Frontal cortex (tissue), 3 donors: ENCODE measurements at regions not wholly inside any gene's neighbourhood (a gene's known extent, or its start where the extent isn't known, plus 50 kb on each side); places are given as distances from the start of the nearest gene placed in this dataset.
"Not testable (repeated sequence)": the region's sequence is repeated elsewhere in the genome, so short reads cannot be mapped to it uniquely, and the experiment has no call there.

ENCODE experiments used
- DNase-seq, 2 donors: peaks; one replicate each; pipeline ENCODE4 v3.0.0; 2012; ENCODE audit warnings: low spot score in 2 of 2
- FAIRE-seq: peaks from 2 replicates; lab custom pipeline; 2012; peaks lifted over from hg19 to GRCh38; lab: Jason Lieb, UNC
- donor health status: control.
- donor health status: control.
- donor health status: control.

- DNase-seq (no peak), FAIRE-seq (no peak)
Measured at GRCh38 chr13:31594056-31594455, 145.3 kb upstream of the RXFP2 start.

DNA sequence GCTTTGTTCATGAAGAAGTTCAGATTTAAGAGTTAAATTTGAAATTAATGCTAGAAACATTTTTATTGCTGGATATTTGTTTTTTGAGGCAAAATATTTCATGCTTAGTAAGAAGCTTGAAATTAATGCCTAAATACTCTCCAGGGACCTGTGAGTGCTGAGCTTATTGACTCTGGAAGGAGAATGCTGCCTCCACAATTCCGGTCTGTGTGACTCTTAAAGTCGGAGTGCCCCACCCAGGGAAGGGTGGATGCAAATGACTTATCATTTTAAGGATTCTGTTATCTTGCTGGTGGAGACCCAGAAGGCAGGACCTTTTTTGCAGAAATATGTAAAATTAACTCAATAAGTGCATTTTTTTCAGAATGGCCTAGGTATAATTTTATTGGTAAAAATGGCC is 143.8 kb upstream of the RXFP2 start:
- no peak for FAIRE-seq

DNA sequence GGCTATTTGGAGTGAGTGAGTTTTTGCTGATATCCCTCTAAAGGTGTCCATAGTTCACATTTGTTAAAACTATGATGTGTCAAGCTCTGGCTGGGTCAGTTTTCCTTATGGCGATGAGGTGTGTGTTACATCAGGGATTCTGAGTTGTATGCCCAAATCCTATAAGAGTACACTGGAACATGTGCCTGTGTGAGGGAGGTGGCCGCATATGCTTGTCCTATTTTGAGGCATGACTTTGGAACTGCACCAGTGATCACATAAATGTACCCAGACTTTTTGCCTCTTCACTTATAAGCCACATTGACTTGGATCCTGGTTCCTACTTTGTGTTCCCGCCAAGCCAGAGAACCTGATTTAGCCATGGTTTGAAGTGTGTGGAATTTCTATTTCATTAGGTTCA is 140.3 kb upstream of the RXFP2 start:
- no peak for FAIRE-seq
- no peak for DNase-seq

More for the DNA sequence above, 143.8 kb upstream of the RXFP2 start:
- no peak for DNase-seq

GRCh38 chr13:31605076-31605860 is 134.1 kb upstream of the RXFP2 start:
- FAIRE-seq (no peak), DNase-seq (no peak)

DNA sequence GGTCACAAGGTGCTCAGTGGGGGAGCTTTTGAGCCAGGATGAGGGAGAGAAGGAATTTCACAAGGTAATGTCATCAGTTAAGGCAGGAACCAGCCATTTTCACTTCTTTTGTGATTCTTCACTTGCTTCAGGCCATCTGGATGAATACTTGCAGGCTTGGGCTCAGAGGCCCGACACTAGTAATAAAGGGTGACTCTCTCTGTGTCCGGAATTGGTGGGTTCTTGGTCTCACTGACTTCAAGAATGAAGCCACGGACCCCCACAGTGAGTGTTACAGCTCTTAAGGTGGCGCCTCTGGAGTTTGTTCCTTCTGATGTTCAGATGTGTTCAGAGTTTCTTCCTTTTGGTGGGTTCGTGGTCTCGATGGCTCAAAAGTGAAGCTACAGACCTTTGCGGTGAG is 131.8 kb upstream of the RXFP2 start:
- not testable (repeated sequence) for DNase-seq

DNA sequence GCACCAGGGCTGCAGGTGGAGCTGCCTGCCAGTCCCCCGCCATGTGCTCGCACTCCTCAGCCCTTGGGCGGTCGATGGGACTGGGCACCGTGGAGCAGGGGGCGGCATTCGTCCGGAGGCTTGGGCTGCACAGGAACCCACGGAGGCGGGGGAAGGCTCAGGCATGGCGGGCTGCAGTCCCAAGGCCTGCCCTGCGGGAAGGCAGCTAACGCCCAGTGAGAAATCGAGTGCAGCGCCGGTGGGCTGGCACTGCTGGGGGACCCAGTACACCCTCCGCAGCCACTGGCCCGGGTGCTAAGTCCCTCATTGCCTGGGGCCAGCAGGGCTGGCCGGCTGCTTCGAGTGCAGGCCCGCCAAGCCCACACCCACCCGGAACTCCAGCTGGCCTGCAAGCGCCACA is 130.5 kb upstream of the RXFP2 start:
- not testable (repeated sequence) for FAIRE-seq, DNase-seq

More for the DNA sequence above, 131.8 kb upstream of the RXFP2 start:
- FAIRE-seq: not testable (repeated sequence)

DNA sequence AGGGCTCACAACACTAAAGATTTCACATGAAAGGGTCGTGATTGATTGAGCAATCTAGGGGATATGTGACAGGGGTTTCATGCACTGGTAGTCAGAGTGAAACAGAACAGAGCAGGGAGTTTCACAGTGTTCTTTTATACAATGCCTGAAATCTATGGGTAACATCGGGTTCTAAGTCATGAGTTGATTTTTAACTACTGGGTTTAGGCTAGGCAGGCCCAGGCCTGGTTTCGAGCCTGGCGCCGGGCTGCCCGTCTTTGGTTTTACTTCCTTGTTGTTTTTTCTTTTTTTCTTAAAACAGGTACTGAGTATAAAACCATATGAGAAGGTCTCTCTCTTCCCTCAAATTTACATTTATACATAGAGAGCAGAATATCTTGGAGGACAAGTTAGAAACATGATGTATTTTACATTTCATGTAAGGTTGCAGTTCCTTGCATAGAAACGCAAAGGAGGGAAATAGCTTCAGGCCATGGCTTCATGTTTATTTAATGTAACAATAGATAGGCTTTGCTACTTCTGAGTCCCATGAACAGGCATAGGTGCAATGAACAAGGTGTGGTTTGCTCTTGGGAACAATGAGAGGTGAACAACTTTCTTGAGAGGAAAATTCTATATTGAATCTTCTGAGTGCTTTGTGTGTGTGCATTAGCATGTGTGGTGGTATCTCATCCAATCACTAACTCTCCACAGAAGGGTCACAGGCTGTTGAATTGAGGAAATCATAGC is 128.9 kb upstream of the RXFP2 start:
- FAIRE-seq: no peak
- no peak for DNase-seq

GRCh38 chr13:31611214-31611613 is 128.1 kb upstream of the RXFP2 start:
- DNase-seq (no peak), FAIRE-seq (no peak)

- DNase-seq: no peak
- FAIRE-seq: no peak
Measured at GRCh38 chr13:31614073-31614472, 125.3 kb upstream of the RXFP2 start.

GRCh38 chr13:31614704-31615103 is 124.6 kb upstream of the RXFP2 start:
- FAIRE-seq (no peak), DNase-seq (no peak)

DNA sequence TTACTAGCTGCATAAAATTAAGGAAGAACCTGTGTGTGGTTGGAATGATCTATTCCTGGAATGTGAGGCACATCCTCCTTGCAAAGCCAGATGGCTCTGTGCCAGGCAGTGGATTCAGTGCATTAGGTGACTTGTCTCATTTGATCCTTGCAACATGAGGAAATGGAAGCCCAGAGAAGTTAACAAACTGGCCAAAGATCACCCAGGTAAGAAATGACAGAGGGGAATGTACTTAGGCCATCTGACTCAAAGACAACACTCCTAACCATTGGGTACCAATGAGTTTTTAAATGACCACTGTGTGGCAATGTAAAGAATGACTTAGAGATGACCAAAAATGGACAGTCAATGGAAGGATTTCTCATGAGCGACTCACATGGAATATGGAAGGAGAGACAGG is 114.2 kb upstream of the RXFP2 start:
- DNase-seq: no peak
- FAIRE-seq: no peak

DNA sequence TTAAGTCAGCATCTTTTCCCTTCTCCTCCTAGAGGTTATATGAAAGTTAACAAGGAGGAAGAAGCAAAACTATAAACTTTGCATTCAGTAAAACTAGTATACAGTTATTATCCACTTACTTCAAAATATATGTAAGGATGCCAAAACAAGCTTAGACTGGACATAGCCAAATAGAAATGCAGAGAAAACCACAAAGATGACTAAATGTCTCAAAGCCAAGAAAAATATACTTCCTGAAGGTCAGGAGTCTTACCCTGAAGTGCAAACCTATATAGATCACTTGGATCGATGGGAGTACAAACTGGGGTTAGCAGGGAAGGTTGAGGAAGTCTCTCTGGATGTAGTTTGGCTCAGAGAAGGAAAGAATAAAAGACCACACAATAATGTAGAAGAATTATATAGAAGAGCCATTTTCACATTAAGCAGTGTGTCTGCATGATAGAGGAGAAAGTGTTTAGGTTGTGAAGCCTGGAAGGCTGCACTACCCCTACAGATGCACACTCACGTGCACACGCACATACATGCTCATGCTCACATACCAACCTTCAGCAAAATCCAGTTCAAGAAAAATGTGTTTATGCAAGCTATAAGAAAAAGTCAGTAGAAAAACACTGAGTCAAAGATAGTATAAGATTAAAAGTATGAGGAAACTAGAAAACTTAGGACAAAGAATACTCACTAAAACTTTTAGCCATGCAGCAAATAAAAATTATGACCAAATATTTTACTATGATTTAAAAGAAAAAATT is 112.1 kb upstream of the RXFP2 start:
- DNase-seq: no peak
- no peak for FAIRE-seq

- DNase-seq (no peak), FAIRE-seq (no peak)
Measured at GRCh38 chr13:31629085-31629780, 110.1 kb upstream of the RXFP2 start.

GRCh38 chr13:31631071-31631470 is 108.3 kb upstream of the RXFP2 start:
- FAIRE-seq (no peak), DNase-seq (no peak)

DNA sequence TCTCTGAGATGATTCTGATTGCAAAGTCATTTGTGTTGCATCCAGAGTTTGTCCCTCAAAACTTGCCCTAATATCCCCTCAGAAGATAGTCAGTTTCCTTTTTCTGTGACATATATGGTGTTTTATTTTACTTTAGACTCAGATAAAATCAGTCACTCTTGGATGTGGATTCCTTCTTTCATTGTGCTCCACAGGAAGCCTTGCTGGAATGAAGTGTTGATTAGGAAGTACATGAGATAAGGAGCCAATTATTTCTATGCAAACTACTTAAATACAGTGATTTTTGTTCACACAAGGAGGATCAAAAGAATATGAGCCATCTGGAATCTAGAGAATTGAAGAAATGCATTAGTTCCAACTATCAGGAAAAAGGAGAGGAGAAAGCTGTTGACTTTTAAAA is 107.6 kb upstream of the RXFP2 start:
- FAIRE-seq (no peak), DNase-seq (no peak)

DNA sequence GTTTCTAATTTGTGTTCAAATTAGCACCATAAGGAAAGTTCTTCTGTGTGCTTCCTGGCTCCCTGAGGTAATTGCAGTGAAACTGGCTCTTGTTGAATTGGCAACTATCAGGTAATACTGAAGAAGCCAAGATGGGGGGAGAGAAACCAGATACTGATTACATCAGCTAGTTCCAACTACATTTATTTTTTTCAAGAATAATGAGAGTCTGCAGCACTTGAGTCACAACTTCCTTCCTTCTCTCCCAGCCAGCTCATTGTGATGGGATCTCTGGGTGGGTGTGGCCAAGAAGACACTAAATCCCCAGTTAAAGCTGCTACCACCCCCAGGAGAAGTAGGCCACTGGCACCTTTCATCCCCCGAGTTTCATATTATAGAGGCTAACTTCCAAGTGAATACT is 100.7 kb upstream of the RXFP2 start:
- FAIRE-seq (no peak), DNase-seq (no peak)

- FAIRE-seq: no peak
Measured at GRCh38 chr13:31639443-31640163, 99.7 kb upstream of the RXFP2 start.

GRCh38 chr13:31649766-31650165 is 89.6 kb upstream of the RXFP2 start:
- FAIRE-seq (no peak), DNase-seq (no peak)

More at GRCh38 chr13:31639443-31640163, 99.7 kb upstream of the RXFP2 start:
- no peak for DNase-seq

DNA sequence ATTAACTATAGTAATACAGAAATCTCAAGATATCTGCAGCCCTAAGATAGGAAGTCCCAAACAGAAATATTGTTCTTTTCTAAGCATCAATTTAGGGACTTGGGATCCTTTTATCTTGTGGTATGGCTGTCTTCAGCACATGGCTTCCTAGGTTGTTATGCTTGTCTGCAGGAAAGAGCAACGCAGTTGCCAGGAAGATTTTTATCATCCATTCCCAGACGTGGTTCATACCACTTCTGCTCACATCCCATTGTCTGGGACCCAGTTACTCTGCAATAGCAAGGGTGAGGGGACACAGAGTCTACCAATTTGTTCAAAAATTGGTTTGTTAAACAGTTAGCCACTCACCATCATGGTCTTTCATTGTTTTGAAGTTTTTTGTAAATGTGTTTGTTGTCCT is 85.6 kb upstream of the RXFP2 start:
- no peak for DNase-seq
- no peak for FAIRE-seq
